Activated T-cell treated with anti-CD3 and anti-CD28 coated beads for 48 hours (primary cell): ENCODE measurements at regions not wholly inside any gene's neighbourhood (a gene's known extent, or its start where the extent isn't known, plus 50 kb on each side); places are given as distances from the start of the nearest gene placed in this dataset.
"Not testable (repeated sequence)": the region's sequence is repeated elsewhere in the genome, so short reads cannot be mapped to it uniquely, and the experiment has no call there.

Experiments used
- DNase-seq: peaks from one replicate; pipeline ENCODE4 v3.0.0-alpha.2; 2020; ENCODE audit warnings: low read depth

DNA sequence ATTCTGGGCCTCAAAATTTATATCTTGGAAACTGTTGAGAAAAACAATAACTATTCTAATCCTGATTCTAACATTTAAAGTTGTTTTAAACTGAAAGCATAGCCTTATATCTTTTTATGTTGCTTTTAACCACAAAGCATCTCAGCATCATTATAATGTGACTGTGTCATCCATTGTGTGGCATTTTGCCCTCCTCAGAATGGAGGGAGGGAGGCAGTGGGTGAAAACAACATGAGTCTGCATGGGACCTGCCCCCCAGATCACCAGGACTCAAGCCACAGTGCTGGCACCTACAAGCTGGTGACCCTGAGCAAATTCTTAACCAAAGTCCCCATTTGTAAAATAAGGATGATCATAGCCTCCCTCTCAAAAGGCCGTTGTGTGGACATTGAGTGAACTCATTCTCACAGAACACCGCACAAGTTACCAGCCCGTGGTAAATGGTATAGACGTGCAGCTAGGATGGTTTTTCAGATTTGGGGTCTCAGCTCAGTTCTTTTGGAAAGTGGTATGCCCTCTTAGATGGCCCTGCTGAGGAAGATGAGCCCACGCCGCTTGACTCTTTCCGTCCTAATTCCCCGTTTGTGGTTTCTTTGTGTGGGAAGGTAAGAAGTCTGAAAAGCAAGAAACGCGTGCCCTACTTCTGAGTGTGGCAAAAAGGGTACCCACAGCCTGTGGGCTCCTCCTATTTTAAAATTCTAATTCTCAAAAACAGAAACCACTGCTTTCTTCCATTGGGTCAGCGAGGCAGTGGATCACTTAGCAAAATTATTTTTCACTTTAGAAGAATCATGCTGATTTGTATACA is 305.0 kb upstream of the ID2 start:
- DNase-seq = no peak

DNA sequence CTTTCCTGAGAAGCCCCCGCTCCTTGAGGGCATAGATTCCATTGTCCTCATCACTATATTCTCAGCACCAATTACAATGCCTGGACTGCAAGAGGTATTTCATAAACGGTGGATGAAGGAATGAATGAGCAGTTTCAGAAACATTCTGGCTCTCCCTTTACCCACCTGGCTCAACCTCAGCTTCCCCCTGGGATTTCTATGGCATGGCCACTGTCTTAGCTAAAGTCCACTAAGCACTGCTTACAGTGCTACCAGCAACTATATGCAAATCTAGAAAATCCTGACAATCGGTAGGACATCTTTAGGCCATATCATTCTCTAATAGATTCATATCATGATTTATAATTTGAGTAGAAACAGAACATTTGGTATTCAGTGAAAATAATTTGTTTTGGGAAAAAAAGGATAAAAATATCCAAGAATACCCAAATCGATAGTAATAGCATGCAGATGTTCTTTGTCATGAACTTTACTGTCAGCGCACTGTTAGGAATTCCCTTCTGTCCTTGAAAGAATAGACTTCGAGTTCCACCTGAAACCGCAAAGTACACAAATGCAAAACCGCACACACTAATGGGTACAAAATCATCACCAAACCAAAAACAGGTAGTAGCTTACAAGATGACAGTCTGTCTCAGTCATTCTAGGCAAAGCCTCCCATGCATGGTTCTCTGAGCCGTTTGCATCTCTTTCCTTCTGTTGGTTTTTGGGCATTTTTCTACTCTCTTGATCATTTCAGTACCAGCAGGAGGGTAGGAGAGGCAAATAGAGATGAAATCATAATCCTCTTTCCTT is 303.6 kb upstream of the ID2 start:
- DNase-seq = no peak

DNA sequence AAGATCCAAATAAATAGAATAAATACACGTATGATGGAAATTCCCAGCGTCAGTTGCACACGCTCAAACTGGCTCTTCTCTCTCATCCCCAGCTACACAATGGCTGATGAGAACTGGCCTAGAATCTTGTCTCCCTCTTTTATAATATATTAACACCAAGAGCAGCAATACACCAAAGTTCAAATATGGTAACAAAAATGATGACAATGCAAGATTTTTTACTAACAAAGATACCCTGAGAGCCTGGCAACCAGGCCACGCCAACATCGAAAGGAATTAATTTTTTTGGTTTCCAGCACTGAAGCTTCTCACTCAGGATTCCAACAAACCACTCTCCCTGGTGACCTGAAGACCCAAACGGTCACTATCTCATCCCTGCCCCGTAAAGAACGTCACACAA is 302.7 kb upstream of the ID2 start:
- no peak for DNase-seq

DNA sequence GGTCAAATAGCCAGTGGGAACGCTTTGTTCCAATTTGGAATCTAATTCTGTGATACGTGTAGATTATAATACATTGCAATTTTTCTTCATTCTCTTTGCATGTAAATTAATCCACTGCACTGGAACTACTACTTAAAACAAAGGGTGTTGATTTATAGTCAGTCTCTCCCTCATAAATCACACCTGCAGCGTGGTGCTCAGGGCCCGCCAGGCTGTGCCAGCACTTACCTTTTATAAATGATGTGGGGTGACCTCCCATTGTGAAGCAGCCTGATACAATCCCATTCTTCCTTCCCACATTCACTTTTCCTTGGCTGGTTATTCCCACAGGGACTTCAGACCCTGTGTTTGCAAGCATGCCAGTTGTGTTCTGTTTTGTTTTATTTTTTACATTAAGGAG is 302.3 kb upstream of the ID2 start:
- DNase-seq = no peak

DNA sequence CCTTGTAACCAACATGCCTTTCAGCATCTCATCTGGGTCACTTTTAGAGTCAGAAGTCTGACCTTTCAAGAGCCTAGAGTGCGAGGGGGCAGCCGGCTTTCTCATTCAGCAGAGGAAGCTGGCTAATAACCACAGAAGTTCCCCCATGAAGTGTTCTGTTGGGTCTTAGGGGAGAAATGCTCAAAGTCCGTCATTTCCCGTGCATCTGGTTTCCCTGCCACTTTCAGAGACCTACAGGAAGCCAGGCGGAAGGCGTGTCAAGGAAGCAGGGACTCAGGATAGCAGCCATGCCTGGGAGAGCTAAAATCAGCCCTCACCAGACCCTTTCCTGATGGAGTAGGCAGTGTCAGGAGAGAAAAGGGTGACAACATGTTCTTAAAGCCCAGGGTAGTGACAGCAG is 301.8 kb upstream of the ID2 start:
- no peak for DNase-seq

DNA sequence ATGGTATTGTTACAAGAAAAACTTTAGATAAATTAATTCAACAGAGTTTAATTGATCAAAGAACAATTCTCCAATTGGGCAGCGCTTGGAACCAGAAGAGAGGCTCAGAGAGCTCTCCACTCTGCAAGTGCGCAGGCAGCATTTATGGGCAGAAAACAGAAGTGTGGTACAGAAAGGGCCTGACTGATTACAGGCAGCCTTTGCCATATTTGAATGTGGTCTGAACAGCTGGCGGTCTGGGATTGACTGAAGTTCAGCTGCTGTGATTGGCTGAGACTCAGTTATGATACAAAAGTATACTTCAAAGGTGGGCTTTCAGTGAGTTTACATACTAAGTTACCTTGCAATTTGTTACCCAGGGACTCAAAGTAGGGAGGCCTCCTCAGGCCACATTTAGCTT is 301.3 kb upstream of the ID2 start:
- no peak for DNase-seq

DNA sequence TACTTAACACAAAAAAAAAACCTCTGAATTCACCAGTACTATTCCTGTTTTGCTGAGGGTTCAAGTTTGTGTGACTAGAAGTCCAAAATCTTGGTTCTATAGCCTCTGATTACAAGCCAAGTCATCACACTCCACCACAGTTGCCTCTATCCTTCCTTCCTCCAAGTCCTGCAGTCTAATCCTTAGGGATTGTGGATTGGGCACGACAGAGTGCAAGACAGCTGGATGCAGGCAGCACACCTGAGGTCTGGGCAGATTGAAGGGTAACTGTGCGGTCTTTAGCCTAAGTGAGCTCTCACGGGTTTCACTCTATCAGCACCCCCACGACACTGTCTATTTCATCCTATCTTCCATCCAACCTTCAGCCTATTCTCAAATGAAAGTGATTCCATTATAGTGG is 299.4 kb upstream of the ID2 start:
- no peak for DNase-seq

DNA sequence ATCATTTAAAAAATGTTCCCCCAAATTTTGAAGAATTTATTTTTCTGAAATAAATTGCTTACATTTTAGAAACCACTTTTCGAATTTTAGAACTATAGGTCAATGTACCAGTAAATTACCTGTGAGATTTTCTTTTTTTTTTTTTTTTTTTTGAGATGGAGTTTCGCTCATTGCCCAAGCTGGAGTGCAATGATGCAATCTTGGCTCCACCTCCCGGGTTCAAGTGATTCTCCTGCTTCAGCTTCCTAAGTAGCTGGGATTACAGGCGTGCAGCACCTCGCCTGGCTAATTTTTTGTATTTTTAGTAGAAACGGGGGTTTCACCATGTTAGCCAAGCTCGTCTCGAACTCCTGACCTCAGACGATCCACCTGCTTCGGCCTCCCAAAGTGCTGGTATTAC is 295.1 kb upstream of the ID2 start:
- DNase-seq = not testable (repeated sequence)

DNA sequence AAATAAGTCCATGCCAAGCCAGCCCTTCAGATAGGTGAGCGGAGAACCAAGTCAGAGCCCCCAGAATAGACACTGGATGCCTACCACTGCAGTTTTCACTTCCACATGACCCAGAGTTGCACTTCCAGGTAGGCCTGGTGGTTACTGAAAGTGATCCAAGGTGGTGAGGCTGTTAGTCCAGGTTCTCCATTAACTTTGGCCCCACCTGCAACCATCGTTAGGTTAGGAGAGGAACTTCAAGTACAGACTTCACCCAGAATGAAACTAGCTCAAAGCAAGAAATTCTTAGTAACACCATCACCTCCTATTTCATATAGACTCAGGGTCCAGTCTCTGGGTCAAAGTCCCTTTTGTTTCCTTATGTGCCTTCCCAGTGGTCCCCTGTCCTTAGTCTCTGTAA is 293.1 kb upstream of the ID2 start:
- no peak for DNase-seq

DNA sequence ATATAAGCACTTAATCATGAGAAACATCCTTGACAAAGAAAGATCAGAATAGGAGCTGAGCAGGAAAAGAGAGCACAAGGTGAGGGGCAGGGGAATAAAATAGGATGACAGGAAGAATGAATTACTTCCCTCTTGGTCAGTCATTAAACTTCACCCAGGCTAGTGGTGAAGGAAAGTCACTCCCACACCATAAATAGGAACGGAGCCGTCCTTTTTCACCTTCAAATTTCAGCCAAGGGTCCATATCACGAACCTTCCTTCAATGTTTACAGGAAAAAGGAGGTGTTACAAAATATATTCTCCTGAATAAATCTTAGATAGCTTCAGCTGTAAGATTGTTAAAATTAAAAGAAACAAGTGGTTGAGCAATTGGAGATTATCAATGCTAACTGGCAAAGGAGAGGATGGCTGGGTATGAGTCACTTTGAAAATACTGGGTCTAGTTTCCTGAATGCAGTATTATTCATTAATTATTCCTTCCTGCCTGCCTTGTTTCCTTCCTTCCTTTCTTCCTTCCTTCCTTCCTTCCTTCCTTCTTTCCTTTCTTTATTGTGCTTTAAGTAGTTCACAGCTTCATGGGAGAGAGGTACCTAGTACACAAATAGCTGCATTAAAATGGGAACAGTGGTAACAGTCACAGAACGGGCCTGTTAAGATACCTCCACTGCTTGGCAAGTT is 292.3 kb upstream of the ID2 start:
- no peak for DNase-seq

DNA sequence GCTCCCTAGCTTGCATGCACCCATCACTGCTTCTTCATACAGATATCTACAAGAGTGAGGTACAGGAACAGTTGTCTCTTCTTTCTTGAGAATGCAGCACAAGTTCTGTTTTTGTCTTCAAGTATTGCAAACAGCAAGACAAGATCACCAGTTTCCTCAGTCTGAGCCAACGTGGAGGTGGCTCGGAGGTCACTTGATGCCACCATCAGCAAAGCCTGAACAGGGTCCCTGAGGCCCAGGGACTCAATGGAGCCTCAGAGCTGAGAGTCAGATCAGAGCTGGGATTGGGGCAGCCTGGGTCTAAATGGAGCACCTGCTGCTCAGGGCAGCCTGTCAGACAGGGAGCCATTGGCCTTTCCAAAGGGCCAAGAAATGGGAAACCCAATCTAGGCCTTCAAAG is 290.7 kb upstream of the ID2 start:
- no peak for DNase-seq

DNA sequence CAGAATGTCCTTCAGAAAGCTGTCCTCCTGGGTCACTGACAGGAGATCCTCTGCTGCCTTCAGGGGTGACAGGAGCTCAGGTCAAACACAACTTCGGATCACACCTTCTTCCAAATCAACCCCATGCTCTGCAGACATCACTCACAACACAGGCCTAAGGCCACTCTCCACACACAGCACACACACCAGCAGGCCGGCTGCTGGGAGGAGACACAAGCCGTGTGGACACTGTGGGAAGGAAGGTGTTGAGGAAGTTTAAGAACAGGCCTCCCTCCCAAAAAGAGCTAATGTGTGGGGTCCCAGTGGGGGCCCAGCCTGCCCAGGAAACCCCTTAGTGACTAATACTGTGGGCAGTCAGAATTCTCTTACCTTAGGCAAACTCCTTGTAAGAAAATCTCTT is 290.3 kb upstream of the ID2 start:
- no peak for DNase-seq

DNA sequence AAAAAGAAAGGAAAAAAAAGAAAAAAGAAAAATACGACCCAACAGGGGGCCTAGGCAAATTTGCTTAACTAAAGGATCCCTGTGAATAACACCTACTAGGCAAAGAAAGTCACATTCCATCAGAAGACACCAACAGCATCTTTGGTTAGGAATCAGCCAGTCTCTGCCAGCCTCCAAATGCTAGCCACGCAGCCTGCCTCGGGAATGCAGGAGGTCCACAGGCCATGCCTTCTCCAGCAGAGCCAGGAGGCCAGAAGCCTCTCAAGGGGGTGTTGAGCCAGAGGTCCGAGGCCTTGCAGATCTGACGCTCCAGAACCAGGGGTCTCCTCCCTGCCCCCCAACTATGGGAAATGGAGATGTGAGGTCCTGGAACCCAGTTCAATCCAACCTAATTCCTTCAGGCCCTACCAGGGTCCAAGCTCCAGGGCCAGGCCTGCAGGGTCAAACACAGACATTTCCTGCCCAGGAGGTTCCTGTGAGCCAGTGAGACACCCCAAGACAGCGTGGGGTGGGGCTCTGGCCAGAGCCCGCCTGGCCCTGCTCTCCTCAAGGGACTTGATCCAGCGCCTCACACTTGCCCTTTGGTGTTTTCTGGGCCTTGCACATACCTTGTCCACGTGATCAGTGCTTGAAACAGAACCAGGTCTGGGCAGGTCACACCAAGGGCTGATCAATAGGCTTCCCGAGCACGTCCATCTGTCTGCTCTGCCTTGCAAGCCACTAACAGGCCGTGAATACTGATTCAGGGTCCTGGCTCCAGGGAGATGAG is 289.6 kb upstream of the ID2 start:
- DNase-seq = no peak

DNA sequence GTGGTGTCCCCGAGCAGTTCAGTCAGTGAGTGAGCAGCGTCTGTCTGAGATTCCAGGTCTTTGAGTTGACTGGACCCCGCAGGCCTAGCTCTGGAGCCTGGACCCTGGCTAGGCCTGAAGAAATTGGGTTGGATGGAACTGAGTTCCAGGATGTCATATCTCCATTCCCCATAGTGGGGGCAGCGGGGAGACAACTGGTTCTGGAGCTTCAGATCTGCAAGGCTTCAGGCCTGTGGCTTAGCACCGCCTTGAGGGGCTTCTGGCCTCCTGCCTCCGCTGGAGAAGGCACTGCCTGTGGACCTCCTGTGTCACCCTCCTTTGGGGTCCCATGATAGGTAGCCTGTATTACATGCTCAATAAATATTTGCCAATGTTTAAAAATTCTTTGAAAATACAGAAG is 288.4 kb upstream of the ID2 start:
- no peak for DNase-seq

DNA sequence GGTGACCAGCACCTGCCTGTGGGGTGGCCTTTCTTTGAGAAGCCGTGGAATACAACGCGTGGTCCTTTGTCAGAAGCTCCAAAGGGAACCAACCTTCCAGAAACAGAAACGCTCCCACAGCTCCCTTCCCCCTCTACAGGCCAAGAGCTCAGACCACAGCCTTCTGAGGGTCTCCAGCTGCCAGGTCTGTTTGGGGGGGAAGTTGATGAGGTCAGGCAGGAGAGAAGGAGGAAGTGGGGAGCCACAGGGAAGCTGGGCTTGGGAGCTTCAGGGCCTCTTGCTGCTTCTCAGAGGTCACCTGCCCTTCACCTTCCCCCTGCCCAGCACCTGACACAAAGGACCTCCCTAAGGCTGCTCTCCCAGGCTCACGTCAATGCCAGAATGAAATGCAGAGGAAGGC is 287.7 kb upstream of the ID2 start:
- no peak for DNase-seq

DNA sequence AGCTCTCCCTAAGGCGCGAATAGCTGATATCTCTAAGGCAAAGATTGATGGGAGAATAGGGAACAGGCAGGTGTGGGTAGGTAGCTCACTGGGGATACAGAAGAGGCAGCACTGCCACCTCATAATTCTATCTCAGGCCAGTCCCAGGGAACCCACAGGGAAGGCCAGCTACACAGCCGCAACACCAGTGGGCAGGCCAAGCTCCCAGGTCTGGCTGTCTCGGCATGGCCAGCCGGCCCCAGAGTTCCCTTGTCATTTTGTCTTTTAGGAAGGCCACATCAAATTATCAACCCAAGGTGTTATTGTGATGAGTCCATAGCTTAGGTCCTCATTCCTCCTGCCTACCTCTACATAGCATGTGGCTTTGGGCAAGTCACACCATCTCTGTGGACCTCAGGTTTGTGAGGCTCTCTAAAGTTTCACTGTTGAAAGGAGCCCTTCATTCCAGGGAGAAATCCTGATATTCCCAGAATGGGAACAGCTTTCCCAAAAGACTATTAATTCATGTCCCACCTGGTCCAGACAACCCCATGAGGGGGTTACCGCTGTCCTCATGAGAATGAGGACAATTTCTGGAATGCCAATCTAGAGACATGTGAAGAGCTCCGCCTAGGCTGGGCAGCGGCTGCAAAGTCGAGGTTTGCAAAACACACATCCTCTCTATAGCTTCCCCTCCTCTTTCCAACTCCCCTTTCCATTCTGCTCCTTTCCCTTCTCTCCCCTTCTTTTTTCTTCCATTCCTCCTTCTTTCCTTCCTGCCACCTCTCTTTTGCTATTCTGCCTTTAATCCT is 287.1 kb upstream of the ID2 start:
- DNase-seq = no peak

DNA sequence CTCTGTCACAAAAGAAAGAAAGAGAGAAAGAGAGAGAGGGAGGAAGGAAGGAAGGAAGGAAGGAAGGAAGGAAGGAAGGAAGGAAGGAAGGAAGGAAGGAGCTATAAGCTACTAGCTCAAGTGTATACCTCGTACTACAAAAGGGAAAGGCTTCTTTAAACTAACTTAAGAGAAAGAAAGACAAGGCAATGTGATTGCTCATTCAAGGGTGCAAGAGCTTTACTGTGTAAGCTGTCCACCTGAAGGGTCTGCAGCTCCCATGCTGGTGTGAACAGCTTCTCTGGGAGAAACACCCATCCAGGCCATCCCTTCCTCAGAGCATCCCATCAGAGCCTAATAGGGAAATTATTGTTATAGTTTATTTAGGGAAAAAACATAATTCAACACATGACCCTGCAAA is 286.1 kb upstream of the ID2 start:
- no peak for DNase-seq

DNA sequence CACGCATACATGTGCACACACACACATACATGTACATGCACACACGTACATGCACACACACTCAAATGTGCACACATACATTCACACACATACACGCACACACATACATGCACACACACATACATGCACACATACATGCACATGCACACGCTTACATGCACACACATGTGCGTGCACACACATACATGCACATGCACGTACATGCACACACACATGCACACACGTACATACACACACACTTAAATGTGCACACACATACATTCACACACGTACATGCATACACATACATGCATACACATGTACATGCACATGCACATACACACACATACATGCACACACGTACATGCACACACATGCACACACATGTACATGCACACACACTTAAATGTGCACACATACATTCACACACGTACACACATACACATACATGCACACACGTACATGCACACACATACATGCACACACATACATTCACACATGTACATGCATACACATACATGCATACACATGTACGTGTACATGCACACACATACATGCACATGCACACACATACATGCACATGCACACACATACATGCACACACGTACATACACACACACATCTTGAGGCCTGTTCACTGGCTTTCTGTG is 283.7 kb upstream of the ID2 start:
- DNase-seq = no peak

DNA sequence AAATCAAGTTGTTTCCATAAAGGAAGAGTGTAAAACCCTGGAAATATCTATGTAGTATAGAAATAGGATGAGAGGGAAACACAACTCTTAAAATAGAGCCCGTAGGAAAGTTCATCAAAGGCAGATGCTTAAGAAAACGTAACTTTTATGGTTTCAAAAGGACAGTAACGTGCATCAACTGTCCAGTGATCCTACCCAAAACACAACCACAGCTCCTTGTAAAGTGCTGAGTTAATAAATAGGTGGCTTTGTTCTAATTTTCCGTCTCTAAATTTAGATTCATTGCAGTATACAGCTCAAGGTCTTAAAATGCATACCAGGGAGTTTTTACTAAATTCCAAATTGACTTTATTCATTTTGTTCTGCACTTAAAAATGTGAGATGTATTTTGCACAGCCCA is 282.1 kb upstream of the ID2 start:
- DNase-seq = no peak

DNA sequence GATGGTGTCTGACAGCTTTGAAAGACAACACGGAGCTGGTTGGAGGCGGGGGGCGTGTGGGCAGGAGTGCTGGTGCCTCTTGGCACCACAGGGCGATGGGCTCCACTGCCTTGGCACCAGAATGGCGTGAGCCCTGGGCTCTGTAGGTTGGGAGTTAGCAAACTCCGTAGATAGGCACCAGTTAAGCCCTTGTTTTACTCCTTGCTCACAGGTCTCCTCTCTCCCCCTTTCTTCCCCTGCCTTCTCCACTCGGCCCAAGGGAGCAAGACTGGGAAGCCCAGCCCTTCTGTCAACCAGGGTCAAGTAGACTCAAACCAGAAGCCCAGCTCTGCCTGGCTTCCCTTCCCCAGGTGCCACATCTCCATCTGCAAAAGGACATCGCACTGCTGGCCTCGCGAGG is 281.7 kb upstream of the ID2 start:
- no peak for DNase-seq

DNA sequence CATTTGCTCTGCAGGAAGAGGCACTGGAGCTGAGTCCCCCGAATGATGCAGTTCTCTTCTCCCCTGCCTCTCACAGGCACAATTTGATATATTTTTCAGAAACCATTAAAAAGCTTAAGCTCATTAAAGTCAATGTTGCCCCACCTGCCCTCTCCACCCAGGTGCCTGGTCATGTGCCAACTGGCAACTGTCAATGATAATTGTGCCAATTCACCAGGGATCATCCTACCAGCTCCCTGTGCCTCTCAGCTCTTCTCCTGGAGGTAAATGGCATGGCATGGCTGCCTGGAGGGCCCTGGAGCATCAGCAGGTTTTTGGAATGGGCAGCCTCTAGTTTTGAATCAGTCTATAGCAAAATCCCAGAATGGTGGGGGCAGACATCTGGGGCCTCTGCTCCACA is 279.6 kb upstream of the ID2 start:
- no peak for DNase-seq
